ENCODE measurements at regions not wholly inside any gene's neighbourhood (a gene's known extent, or its start where the extent isn't known, plus 50 kb on each side); places are given as distances from the start of the nearest gene placed in this dataset.

DNA sequence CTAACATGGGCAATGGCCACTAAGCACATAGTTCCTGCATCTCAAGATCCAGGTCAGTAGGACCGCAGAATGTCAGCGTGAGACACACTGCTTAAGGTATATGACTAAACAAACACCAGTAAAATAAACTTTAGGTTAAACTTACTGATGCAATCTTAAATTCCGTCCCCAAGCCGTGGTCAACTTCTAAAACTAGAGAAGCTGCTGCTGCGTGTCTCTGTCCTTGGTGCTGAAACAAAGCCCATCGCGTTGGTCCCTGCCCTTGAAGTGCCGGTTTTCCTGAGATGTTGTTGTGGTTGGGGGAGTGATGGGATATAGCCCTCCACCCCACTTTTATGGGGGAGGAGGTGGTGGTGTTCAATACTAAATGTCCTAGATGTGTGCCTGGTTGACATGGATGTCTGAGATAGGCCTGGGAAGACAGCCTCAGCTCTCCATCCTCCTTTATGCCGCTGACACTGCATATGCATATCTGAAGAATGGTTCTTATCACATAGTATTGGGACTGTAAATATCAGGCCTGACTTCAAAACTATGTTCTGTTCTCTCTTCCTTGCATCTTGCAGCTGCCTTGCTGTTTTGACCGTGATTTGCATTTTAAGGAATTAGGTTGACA is 72.0 kb upstream of the KCNA3 start:
- no peaks in the 10 kb centered on the region for H3K4me1 Mint-ChIP-seq
- CTCF ChIA-PET = no interaction called here
- peaks cover 25 to 40% of the 10 kb centered on the region in 2 donors for H3K27me3 Mint-ChIP-seq
- Histone ChIP-seq H3K4me1 (ENCODE audit: insufficient read depth, low read length) (no peaks in the 10 kb centered on the region), H3K27me3 (ENCODE audit: insufficient read depth, low read length, poor library complexity, severe bottlenecking) (no peaks in the 10 kb centered on the region), H3K4me3 (ENCODE audit: low read length) (no peak overlapping the region), H3K36me3 (ENCODE audit: insufficient read depth, low read length) (no peaks in the 10 kb centered on the region), H3K27ac (ENCODE audit: low read depth, low read length) (no peak overlapping the region), H3K9me3 (ENCODE audit: low read length) (no peaks in the 10 kb centered on the region)
- POLR2A ChIA-PET = no interaction called here
- H3K36me3 Mint-ChIP-seq = no peaks in the 10 kb centered on the region
- H3K27ac Mint-ChIP-seq = peak overlapping the region in 1 of 8 donors; percentile 27
- peaks cover 0 to 2% (median 0%) of the 10 kb centered on the region in 5 donors for H3K9me3 Mint-ChIP-seq
- DNase-seq = peak; percentile 38 to 67 (median 44)
- no peak overlapping the region for H3K4me3 Mint-ChIP-seq

DNA sequence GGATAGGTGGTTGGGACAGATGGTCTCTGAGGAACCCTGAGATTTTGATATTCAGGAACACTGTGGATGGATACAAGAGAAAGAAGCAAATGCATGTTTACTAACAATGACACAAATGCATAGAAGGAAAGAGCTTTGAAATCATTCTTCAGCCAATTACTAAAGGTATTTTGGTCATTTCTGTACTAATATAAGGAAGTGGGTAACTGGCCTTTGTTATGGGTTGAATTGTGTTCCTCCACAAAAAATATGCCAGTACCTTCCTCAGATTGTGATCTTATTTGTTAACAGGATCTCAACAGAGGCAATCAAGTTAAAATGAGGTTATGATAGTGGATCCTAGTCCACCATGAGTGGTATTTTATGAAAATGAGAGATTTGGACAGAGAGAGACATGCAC is 68.7 kb upstream of the KCNA3 start:
- no peaks in the 10 kb centered on the region for H3K4me1 ChIP-seq (ENCODE audit: insufficient read depth, low read length)
- H3K4me1 Mint-ChIP-seq = no peaks in the 10 kb centered on the region
- no peaks in the 10 kb centered on the region for H3K27me3 ChIP-seq (ENCODE audit: insufficient read depth, low read length, poor library complexity, severe bottlenecking)
- H3K27ac ChIP-seq (ENCODE audit: low read depth, low read length) = no peak overlapping the region
- H3K9me3 ChIP-seq (ENCODE audit: low read length) = no peaks in the 10 kb centered on the region
- H3K9me3 Mint-ChIP-seq = peaks cover 0 to 2% (median 0%) of the 10 kb centered on the region in 5 donors
- H3K36me3 Mint-ChIP-seq = peaks cover 0 to 3% (median 0%) of the 10 kb centered on the region in 3 donors
- no peaks in the 10 kb centered on the region for H3K36me3 ChIP-seq (ENCODE audit: insufficient read depth, low read length)
- no peak overlapping the region for H3K4me3 ChIP-seq (ENCODE audit: low read length)
- no peak for DNase-seq
- CTCF ChIA-PET = interaction anchor here (1.0 kb wide), 1 partner anchor 22 kb away, joined by 3 read pairs; no protein-coding TSS in a partner anchor
- POLR2A ChIA-PET = no interaction called here
- H3K4me3 Mint-ChIP-seq = no peak overlapping the region
- H3K27me3 Mint-ChIP-seq = peaks cover 10 to 31% of the 10 kb centered on the region in 2 donors
- no peak overlapping the region for H3K27ac Mint-ChIP-seq

DNA sequence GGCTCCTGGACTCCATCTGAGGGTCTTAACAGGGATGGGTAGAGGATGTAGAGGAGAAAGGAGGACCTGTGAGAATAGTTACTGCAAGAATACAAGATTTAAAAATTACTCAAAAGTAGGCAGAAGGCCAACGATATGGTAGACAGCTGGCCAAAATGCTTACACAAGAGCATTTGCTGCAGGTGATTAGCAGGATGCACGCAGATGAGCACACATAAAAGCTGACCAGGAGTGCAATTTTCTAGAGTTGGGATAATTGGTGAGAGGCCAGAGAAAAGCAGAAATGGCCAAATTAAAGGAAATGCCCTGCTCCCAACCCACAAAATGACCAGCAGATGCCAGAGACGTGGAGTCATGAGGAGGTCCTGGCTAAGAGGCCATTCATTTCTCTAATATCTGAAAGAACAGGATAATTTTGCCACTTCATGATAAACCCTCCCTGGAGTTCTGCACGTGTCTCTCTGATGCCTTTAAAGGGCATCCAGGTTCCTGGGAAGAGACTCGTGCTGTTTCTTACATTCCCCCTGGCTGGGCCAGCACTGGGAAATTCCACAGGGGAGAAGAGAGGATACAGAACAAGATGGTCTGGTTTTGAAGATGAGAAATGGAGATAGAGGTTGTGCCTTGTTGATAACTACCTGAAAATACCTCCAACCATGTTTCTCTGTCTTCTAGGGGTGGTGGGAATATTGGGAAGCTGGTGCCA is 62.3 kb upstream of the KCNA3 start:
- ChIA-PET CTCF (interaction anchor here (1.0 to 1.1 kb wide), 2 partner anchors 12 to 118 kb away, joined by 3 read pairs; no protein-coding TSS in a partner anchor), POLR2A (no interaction called here)
- peaks cover 0 to 3% (median 0%) of the 10 kb centered on the region in 3 donors for H3K36me3 Mint-ChIP-seq
- no peak overlapping the region for H3K4me3 ChIP-seq (ENCODE audit: low read length)
- H3K4me1 Mint-ChIP-seq = no peaks in the 10 kb centered on the region
- H3K27ac ChIP-seq (ENCODE audit: low read depth, low read length) = no peak overlapping the region
- H3K9me3 ChIP-seq (ENCODE audit: low read length) = no peaks in the 10 kb centered on the region
- no peaks in the 10 kb centered on the region for H3K27me3 ChIP-seq (ENCODE audit: insufficient read depth, low read length, poor library complexity, severe bottlenecking)
- no peaks in the 10 kb centered on the region for H3K4me1 ChIP-seq (ENCODE audit: insufficient read depth, low read length)
- H3K27me3 Mint-ChIP-seq = peaks cover 10 to 12% of the 10 kb centered on the region in 2 donors
- H3K27ac Mint-ChIP-seq = no peak overlapping the region
- H3K36me3 ChIP-seq (ENCODE audit: insufficient read depth, low read length) = no peaks in the 10 kb centered on the region
- no peaks in the 10 kb centered on the region for H3K9me3 Mint-ChIP-seq
- DNase-seq = no peak
- H3K4me3 Mint-ChIP-seq = no peak overlapping the region

DNA sequence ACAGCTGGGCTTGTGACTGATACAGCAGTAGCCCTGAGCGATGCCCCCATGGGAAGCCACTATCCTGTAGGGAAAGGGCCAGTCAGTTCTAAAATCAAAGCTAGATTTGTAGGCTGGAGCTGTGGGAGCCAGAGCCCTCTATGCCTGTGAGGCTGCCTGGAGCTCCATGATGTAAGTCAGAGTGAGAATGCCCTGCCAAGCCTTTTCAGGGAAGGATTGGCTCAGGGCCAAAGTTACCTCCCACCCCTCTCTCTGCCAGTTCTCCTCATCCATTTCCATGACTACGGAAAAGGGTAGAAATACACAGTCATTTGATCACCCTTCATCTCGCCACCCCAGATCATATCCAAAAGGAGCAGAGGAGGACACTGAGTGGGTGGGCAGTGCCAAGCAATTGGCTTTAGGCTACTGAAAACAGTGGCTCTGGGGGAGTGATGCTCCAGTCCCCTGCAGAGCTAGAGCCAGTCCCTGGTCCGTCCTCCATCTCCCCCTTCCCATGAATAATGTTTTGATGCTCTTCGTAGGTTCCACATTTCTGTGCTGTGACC is 59.5 kb upstream of the KCNA3 start:
- Mint-ChIP-seq H3K27ac (no peak overlapping the region), H3K4me3 (no peak overlapping the region), H3K9me3 (no peaks in the 10 kb centered on the region), H3K4me1 (no peaks in the 10 kb centered on the region), H3K36me3 (no peaks in the 10 kb centered on the region), H3K27me3 (peaks cover 10 to 12% of the 10 kb centered on the region in 2 donors)
- Histone ChIP-seq H3K4me1 (ENCODE audit: insufficient read depth, low read length) (no peaks in the 10 kb centered on the region), H3K36me3 (ENCODE audit: insufficient read depth, low read length) (no peaks in the 10 kb centered on the region), H3K4me3 (ENCODE audit: low read length) (no peak overlapping the region), H3K27me3 (ENCODE audit: insufficient read depth, low read length, poor library complexity, severe bottlenecking) (no peaks in the 10 kb centered on the region), H3K9me3 (ENCODE audit: low read length) (no peaks in the 10 kb centered on the region), H3K27ac (ENCODE audit: low read depth, low read length) (no peak overlapping the region)
- POLR2A ChIA-PET = no interaction called here
- CTCF ChIA-PET = no interaction called here
- DNase-seq = no peak

DNA sequence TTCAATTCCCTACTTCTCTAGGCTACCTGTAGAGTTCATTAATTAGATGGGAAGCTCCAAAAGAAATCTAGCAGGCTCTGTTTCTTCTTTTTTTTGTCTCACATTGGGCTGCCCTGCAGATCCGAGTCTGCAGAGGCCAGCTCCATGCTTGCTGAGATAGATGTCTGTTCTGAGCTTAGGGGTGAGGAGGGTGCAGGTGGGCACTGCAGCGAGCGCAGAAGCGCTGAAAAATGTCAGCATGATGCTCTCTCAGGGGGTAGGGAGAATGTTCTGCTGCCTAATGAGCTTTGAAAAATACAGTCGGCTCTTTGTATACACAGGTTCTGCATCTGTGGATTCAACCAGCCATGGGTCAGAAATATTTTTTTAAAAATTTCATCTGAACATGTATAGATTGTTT is 56.8 kb upstream of the KCNA3 start:
- ChIA-PET POLR2A (no interaction called here), CTCF (interaction anchor here (2.0 kb wide), 1 partner anchor 35 kb away, joined by 8 read pairs; no protein-coding TSS in a partner anchor)
- no peaks in the 10 kb centered on the region for H3K36me3 ChIP-seq (ENCODE audit: insufficient read depth, low read length)
- H3K4me3 ChIP-seq (ENCODE audit: low read length) = no peak overlapping the region
- H3K4me3 Mint-ChIP-seq = no peak overlapping the region
- no peak overlapping the region for H3K27ac Mint-ChIP-seq
- H3K4me1 ChIP-seq (ENCODE audit: insufficient read depth, low read length) = peaks cover 18% of the 10 kb centered on the region
- H3K36me3 Mint-ChIP-seq = no peaks in the 10 kb centered on the region
- DNase-seq = no peak
- no peaks in the 10 kb centered on the region for H3K9me3 ChIP-seq (ENCODE audit: low read length)
- no peaks in the 10 kb centered on the region for H3K9me3 Mint-ChIP-seq
- H3K4me1 Mint-ChIP-seq = peaks cover 16 to 23% (median 23%) of the 10 kb centered on the region in 3 donors
- H3K27me3 Mint-ChIP-seq = peaks cover 8 to 12% of the 10 kb centered on the region in 2 donors
- no peak overlapping the region for H3K27ac ChIP-seq (ENCODE audit: low read depth, low read length)
- H3K27me3 ChIP-seq (ENCODE audit: insufficient read depth, low read length, poor library complexity, severe bottlenecking) = no peaks in the 10 kb centered on the region

DNA sequence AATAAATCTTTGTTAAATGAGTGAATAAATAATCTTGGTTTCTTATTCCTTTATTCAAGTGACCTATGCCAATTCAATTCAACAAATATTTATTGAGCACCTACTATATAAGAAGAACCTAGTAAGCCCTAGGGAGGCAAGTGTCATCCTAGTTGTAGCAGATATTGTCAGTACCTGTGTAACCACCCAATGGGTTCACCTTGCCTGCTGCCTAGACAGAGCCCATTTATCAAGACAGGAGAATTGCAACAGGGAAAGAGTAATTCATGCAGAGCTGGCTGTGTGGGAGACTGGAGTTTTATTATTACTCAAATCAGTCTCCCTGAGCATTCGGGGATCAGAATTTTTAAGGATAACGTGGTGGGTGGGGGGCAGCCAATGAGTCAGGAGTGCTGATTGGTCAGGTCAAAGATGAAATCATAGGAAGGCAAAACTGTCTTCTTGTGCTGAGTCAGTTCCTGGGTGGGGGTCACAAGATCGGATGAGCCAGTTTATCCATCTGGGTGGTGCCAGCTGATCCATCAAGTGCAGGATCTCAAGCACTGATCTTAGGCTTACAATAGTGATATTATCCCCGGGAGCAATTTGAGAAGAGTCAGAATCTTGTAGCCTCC is 53.8 kb upstream of the KCNA3 start:
- ChIA-PET CTCF (interaction anchor here (0.7 to 2.1 kb wide), 3 partner anchors 17 to 109 kb away, joined by 4 to 11 read pairs (median 4); no protein-coding TSS in a partner anchor), POLR2A (no interaction called here)
- peaks cover 25% of the 10 kb centered on the region for H3K4me1 ChIP-seq (ENCODE audit: insufficient read depth, low read length)
- H3K27ac ChIP-seq (ENCODE audit: low read depth, low read length) = no peak overlapping the region
- no peaks in the 10 kb centered on the region for H3K36me3 Mint-ChIP-seq
- no peaks in the 10 kb centered on the region for H3K9me3 ChIP-seq (ENCODE audit: low read length)
- H3K9me3 Mint-ChIP-seq = no peaks in the 10 kb centered on the region
- no peak for DNase-seq
- peaks cover 27 to 36% (median 34%) of the 10 kb centered on the region in 3 donors for H3K4me1 Mint-ChIP-seq
- H3K27me3 ChIP-seq (ENCODE audit: insufficient read depth, low read length, poor library complexity, severe bottlenecking) = no peaks in the 10 kb centered on the region
- no peak overlapping the region for H3K4me3 Mint-ChIP-seq
- H3K4me3 ChIP-seq (ENCODE audit: low read length) = no peak overlapping the region
- H3K27me3 Mint-ChIP-seq = no peaks in the 10 kb centered on the region
- H3K36me3 ChIP-seq (ENCODE audit: insufficient read depth, low read length) = no peaks in the 10 kb centered on the region
- peak overlapping the region in 6 of 8 donors; percentile 45 to 73 (median 66) for H3K27ac Mint-ChIP-seq

DNA sequence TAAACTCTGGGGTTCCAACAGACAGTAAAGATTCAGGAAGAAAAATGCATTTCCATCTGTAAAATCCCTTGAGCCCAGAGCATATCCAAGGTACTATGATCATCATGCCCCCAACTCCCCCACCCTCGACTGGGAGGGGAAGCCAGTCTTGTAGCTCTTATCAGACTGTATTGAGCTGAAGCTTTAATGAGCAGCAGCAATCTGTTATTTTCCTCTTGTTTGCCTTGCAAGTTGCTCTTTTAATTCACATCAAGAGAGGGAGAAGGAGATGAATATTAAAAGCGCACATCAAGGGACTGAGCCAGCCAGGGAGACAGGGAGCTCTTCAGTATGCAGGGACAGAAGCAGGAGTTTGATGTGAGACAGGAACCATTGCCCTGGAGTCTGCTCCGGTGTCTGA is 52.5 kb upstream of the KCNA3 start:
- H3K9me3 Mint-ChIP-seq = no peaks in the 10 kb centered on the region
- ChIA-PET POLR2A (interaction anchor here (0.5 to 1.4 kb wide), 4 partner anchors 52 to 66 kb away, joined by 3 to 4 read pairs (median 4); no protein-coding TSS in a partner anchor), CTCF (interaction anchor here (1.4 to 2.5 kb wide), 4 partner anchors 16 to 108 kb away, joined by 3 to 11 read pairs (median 6); no protein-coding TSS in a partner anchor)
- H3K4me1 ChIP-seq (ENCODE audit: insufficient read depth, low read length) = peaks cover 25% of the 10 kb centered on the region
- H3K9me3 ChIP-seq (ENCODE audit: low read length) = no peaks in the 10 kb centered on the region
- no peaks in the 10 kb centered on the region for H3K27me3 ChIP-seq (ENCODE audit: insufficient read depth, low read length, poor library complexity, severe bottlenecking)
- no peaks in the 10 kb centered on the region for H3K36me3 Mint-ChIP-seq
- peak overlapping the region; percentile 55 to 89 (median 72) for H3K27ac Mint-ChIP-seq
- H3K4me1 Mint-ChIP-seq = peaks cover 27 to 36% (median 34%) of the 10 kb centered on the region in 3 donors
- peak overlapping the region; percentile 21 to 75 (median 67) for H3K4me3 Mint-ChIP-seq
- H3K4me3 ChIP-seq (ENCODE audit: low read length) = peak overlapping the region; percentile 13
- no peak for DNase-seq
- no peak overlapping the region for H3K27ac ChIP-seq (ENCODE audit: low read depth, low read length)
- H3K27me3 Mint-ChIP-seq = no peaks in the 10 kb centered on the region
- no peaks in the 10 kb centered on the region for H3K36me3 ChIP-seq (ENCODE audit: insufficient read depth, low read length)
